HepG2 (cell line): ENCODE measurements at regions not wholly inside any gene's neighbourhood (a gene's known extent, or its start where the extent isn't known, plus 50 kb on each side); places are given as distances from the start of the nearest gene placed in this dataset.

Experiments used
- ATAC-seq: fragments of 200-7000 bp; cut with Tn5 transposase; 3 replicates; pipeline ENCODE4 v1.9.1; 2020; ENCODE audit warnings: mild to moderate bottlenecking, moderate library complexity
- BruUV-seq: library from RNA; stranded (reverse); fragments of 400-500 nt; replicated peaks from 2 replicates; lab custom pipeline; 2021; lab: Mats Ljungman, UMichigan
- CTCF ChIA-PET: fragments of 300-600 bp; formaldehyde crosslinking; extraction: SDS; loops from one replicate; lab custom pipeline; 2021; ENCODE audit warnings: low total read pairs, inconsistent platforms, low intra/inter-chr PET ratio; lab: Yijun Ruan, JAX
- POLR2A ChIA-PET: fragments of 350-600 bp; sonication (Branson Sonifier 250); formaldehyde crosslinking; loops from one replicate; lab custom pipeline; 2020; ENCODE audit warnings: antibody characterized with exemption, inconsistent platforms; lab: Yijun Ruan, JAX
- DNase-seq: peaks from one replicate; pipeline ENCODE4 v3.0.0-alpha.2; 2015; ENCODE audit warnings: low spot score
- FAIRE-seq: peaks from 3 replicates; lab custom pipeline; 2011; peaks lifted over from hg19 to GRCh38; lab: Jason Lieb, UNC
- H2AFZ ChIP-seq: one replicate; pipeline ENCODE4 v1.6.1; 2011; ENCODE audit warnings: low read length, inconsistent platforms
- H3K27ac ChIP-seq: fragments of 300-600 bp; 3 replicates; pipeline ENCODE4 v1.8.0; 2011; ENCODE audit warnings: mixed run types, mild to moderate bottlenecking, mixed read lengths, low read length, inconsistent platforms; ENCODE audit not compliant: insufficient read depth; ENCODE audit errors: extremely low read length
- H3K27me3 ChIP-seq, 2 experiments: fragments of 200-600 bp in 1 of 2; 2 replicates in 1 of 2; 3 replicates in 1 of 2; pipeline versions ENCODE4 v1.6.0 to v1.8.0; 2011; ENCODE audit warnings: low read length in 2 of 2, mild to moderate bottlenecking in 2 of 2, moderate library complexity in 2 of 2, inconsistent platforms in 1 of 2; ENCODE audit not compliant: insufficient read depth in 2 of 2, control insufficient read depth in 1 of 2
- H3K36me3 ChIP-seq, 2 experiments: fragments of 200-600 bp in 1 of 2; replicated peaks in 1 of 2; 2 replicates in 1 of 2; 3 replicates in 1 of 2; pipeline versions ENCODE4 v1.5.1 to v1.8.0; 2011; ENCODE audit warnings: low read length in 2 of 2, inconsistent platforms in 1 of 2; ENCODE audit not compliant: insufficient read depth in 2 of 2, control insufficient read depth in 1 of 2
- H3K4me1 ChIP-seq: 2 replicates; pipeline ENCODE4 v1.5.1; 2012; ENCODE audit warnings: low read length, inconsistent platforms; ENCODE audit not compliant: insufficient read depth
- H3K4me2 ChIP-seq: 2 replicates; pipeline ENCODE4 v1.6.0; 2011; ENCODE audit warnings: low read depth, low read length, inconsistent platforms
- H3K4me3 ChIP-seq, 3 experiments: fragments of 200-600 bp in 1 of 3; sonication (generic), shearing (Covaris generic) in 1 of 3; replicated peaks in 1 of 3; 2 replicates each; pipeline ENCODE4 v1.5.1; 2011 to 2016; ENCODE audit warnings: low read length in 3 of 3, inconsistent platforms in 2 of 3, low read depth in 2 of 3, mild to moderate bottlenecking in 2 of 3, control low read depth in 1 of 3, mixed read lengths in 1 of 3; ENCODE audit not compliant: insufficient read depth in 1 of 3
- H3K79me2 ChIP-seq: one replicate; pipeline ENCODE4 v1.6.1; 2011; ENCODE audit warnings: low read length, inconsistent platforms; ENCODE audit not compliant: insufficient read depth
- H3K9ac ChIP-seq: 2 replicates; pipeline ENCODE4 v1.6.0; 2011; ENCODE audit warnings: mild to moderate bottlenecking, low read depth, low read length, inconsistent platforms; ENCODE audit not compliant: insufficient read depth
- H3K9me3 ChIP-seq: 2 replicates; pipeline ENCODE4 v1.5.1; 2012; ENCODE audit warnings: mild to moderate bottlenecking, low read length
- H4K20me1 ChIP-seq: 2 replicates; pipeline ENCODE4 v1.6.0; 2011; ENCODE audit warnings: inconsistent platforms, mild to moderate bottlenecking, low read length, moderate library complexity; ENCODE audit not compliant: insufficient read depth
- CENPBD1 ChIP-seq: sonication (generic); formaldehyde crosslinking; IDR thresholded peaks from 2 replicates; pipeline ENCODE4 v1.8.0; 2022; ENCODE audit warnings: missing genetic modification reagents, low read depth, mild to moderate bottlenecking, borderline replicate concordance
- ELF3 ChIP-seq: IDR thresholded peaks from 2 replicates; pipeline ENCODE4 v1.6.1; 2016; ENCODE audit warnings: missing genetic modification reagents, missing compliant biosample characterization
- HINFP ChIP-seq: sonication (generic); formaldehyde crosslinking; IDR thresholded peaks from 2 replicates; pipeline ENCODE4 v1.4.0; 2020; ENCODE audit warnings: low read depth, mild to moderate bottlenecking, missing genetic modification reagents
- HNRNPK ChIP-seq: fragments of 200-400 bp; formaldehyde crosslinking; IDR thresholded peaks from 2 replicates; pipeline ENCODE4 v1.6.1; 2018; ENCODE audit warnings: low read length, low read depth, moderate library complexity, mild to moderate bottlenecking; ENCODE audit not compliant: poor library complexity, severe bottlenecking
- KDM5A ChIP-seq: fragments of 200-600 bp; sonication (generic); IDR thresholded peaks from 2 replicates; pipeline ENCODE4 v1.7.0; 2018; ENCODE audit warnings: antibody characterized with exemption, mild to moderate bottlenecking, low read length, borderline replicate concordance
- REXO4 ChIP-seq: sonication (generic); formaldehyde crosslinking; IDR thresholded peaks from 2 replicates; pipeline ENCODE4 v1.8.0; 2022; ENCODE audit warnings: missing genetic modification reagents, mild to moderate bottlenecking, borderline replicate concordance
- SMAD9 ChIP-seq: sonication (generic); formaldehyde crosslinking; IDR thresholded peaks from 2 replicates; pipeline ENCODE4 v1.5.1; 2020; ENCODE audit warnings: mild to moderate bottlenecking, missing genetic modification reagents
- SRY ChIP-seq: sonication (generic); formaldehyde crosslinking; IDR thresholded peaks from 2 replicates; pipeline ENCODE4 v1.8.0; 2022; ENCODE audit warnings: mild to moderate bottlenecking, missing genetic modification reagents
- TARDBP ChIP-seq: sonication (generic); formaldehyde crosslinking; IDR thresholded peaks from 2 replicates; pipeline ENCODE4 v1.8.0; 2022; ENCODE audit warnings: mild to moderate bottlenecking, missing genetic modification reagents
- ZBTB8A ChIP-seq: sonication (generic); formaldehyde crosslinking; IDR thresholded peaks from 2 replicates; pipeline ENCODE4 v1.4.0; 2020; ENCODE audit warnings: mild to moderate bottlenecking, low read depth, missing genetic modification reagents, borderline replicate concordance
- ZFAT ChIP-seq: sonication (generic); formaldehyde crosslinking; conservative IDR thresholded peaks from 2 replicates; pipeline ENCODE4 v1.8.1; 2023; ENCODE audit warnings: missing genetic modification reagents, inconsistent platforms
- ZNF230 ChIP-seq: sonication (generic); formaldehyde crosslinking; IDR thresholded peaks from 2 replicates; pipeline ENCODE4 v1.4.0; 2020; ENCODE audit warnings: mild to moderate bottlenecking, missing genetic modification reagents
- ZNF275 ChIP-seq: sonication (generic); formaldehyde crosslinking; IDR thresholded peaks from 2 replicates; pipeline ENCODE4 v1.8.0; 2022; ENCODE audit warnings: missing genetic modification reagents, mild to moderate bottlenecking, inconsistent platforms, borderline replicate concordance
- ZXDC ChIP-seq: sonication (generic); formaldehyde crosslinking; IDR thresholded peaks from 2 replicates; pipeline ENCODE4 v1.5.0; 2020; ENCODE audit warnings: mild to moderate bottlenecking, missing genetic modification reagents
- WGBS: methylation state at CpG from one replicate; pipeline ENCODE4 v1.1.6; 2017; ENCODE audit warnings: low lambda C conversion rate; 5-methylcytosine and 5-hydroxymethylcytosine counted together
- in situ Hi-C: cut with HindIII; loops from 2 replicates; pipeline ENCODE4 v1.10.0; 2017; ENCODE audit warnings: low pct_unique_long_range_greater_than_20kb; ENCODE audit not compliant: extremely low pct_ligation_motif_present
- intact Hi-C: fragments of 100-400 bp; cut with micrococcal nuclease; formaldehyde crosslinking; loops from one replicate; pipeline ENCODE4 v1.10.0; 2022; ENCODE audit not compliant: unreplicated experiment

- ATAC-seq, result no peak
- no TSS peak for BruUV-seq
- Histone ChIP-seq H3K9me3 (no peaks in the 10 kb centered on the region), H3K27ac (no peak overlapping the region), H3K36me3 (no peaks in the 10 kb centered on the region), H3K4me1 (no peaks in the 10 kb centered on the region), H4K20me1 (no peaks in the 10 kb centered on the region), H3K79me2 (no peaks in the 10 kb centered on the region), H2AFZ (no peak overlapping the region), H3K27me3 (no peaks in the 10 kb centered on the region), H3K4me2 (no peak overlapping the region), H3K4me3 (no peak overlapping the region), H3K9ac (no peak overlapping the region)
- intact Hi-C loops (no loop called here), in situ Hi-C loops (no loop called here)
- ChIA-PET CTCF (no interaction called here), POLR2A (no interaction called here)
- DNase-seq, result no peak
- FAIRE-seq, result no peak
- WGBS, result 12% methylated on average over 3 of the region's 3 CpGs
- no peak for TF ChIP-seq REXO4 (CRISPR knock-in tag)
- no peak for TF ChIP-seq ZXDC (CRISPR knock-in tag)
- TF ChIP-seq ZBTB8A (CRISPR knock-in tag), result no peak
- no peak for TF ChIP-seq ELF3
- TF ChIP-seq ZNF230, result no peak
- no peak for TF ChIP-seq HNRNPK
Measured at GRCh38 chr3:95399585-95399984, 1336.7 kb downstream of the NSUN3 start.

- Histone ChIP-seq H4K20me1 (no peaks in the 10 kb centered on the region), H3K4me2 (no peak overlapping the region), H3K4me1 (no peaks in the 10 kb centered on the region), H3K9ac (no peak overlapping the region), H3K79me2 (no peaks in the 10 kb centered on the region), H3K27me3 (no peaks in the 10 kb centered on the region), H2AFZ (no peak overlapping the region), H3K9me3 (no peaks in the 10 kb centered on the region), H3K27ac (no peak overlapping the region), H3K4me3 (no peak overlapping the region), H3K36me3 (no peaks in the 10 kb centered on the region)
- no TSS peak for BruUV-seq
- 2% methylated on average over 2 of the region's 2 CpGs for WGBS
- intact Hi-C loops (no loop called here), in situ Hi-C loops (no loop called here)
- ChIA-PET POLR2A (no interaction called here), CTCF (no interaction called here)
- ATAC-seq (no peak), DNase-seq (no peak), FAIRE-seq (no peak)
- TF ChIP-seq CENPBD1 (CRISPR knock-in tag) (no peak), ZNF275 (CRISPR knock-in tag) (no peak), SMAD9 (CRISPR knock-in tag) (no peak), TARDBP (CRISPR knock-in tag) (no peak), ZFAT (CRISPR knock-in tag) (no peak), KDM5A (no peak), SRY (no peak), HINFP (CRISPR knock-in tag) (no peak)
Measured at GRCh38 chr3:95401693-95402092, 1338.8 kb downstream of the NSUN3 start.
